LNCaP clone FGC (cell line): ENCODE measurements at regions not wholly inside any gene's neighbourhood (a gene's known extent, or its start where the extent isn't known, plus 50 kb on each side); places are given as distances from the start of the nearest gene placed in this dataset.

Source experiments
- DNase-seq: peaks from one replicate; pipeline ENCODE4 v3.0.0-alpha.2; 2011; ENCODE audit warnings: low read depth
- H3K4me3 ChIP-seq: 2 replicates; pipeline ENCODE4 v1.5.1; 2011; ENCODE audit warnings: mild to moderate bottlenecking, low read depth, low read length, control low read depth
- TF ChIP-seq, protein P1 (sequence below): IDR thresholded peaks from 2 replicates; pipeline ENCODE4 v1.5.1; 2012; ENCODE audit warnings: mild to moderate bottlenecking; ENCODE audit not compliant: control insufficient read depth, insufficient read depth; ENCODE audit errors: extremely low read depth

DNA sequence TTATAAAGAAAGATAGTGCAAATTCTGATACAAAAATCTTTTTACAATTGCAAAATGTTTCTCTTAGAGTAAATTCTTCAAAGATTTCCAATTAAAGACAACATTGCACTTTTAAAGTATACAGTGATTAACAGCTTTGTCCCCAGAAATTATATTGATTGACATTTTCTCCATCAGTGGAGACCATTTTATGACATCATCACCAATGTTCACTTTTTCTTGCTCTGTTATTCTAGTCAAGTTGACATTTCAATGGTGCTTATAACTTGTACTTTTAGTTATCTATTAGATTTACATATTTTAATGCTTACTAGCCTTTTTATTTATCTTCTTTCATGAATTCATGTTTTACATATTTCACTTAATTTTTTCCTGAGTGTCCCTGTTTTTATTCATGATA, 524.8 kb downstream of the HAO1 start:
- TF ChIP-seq, protein P1, sequence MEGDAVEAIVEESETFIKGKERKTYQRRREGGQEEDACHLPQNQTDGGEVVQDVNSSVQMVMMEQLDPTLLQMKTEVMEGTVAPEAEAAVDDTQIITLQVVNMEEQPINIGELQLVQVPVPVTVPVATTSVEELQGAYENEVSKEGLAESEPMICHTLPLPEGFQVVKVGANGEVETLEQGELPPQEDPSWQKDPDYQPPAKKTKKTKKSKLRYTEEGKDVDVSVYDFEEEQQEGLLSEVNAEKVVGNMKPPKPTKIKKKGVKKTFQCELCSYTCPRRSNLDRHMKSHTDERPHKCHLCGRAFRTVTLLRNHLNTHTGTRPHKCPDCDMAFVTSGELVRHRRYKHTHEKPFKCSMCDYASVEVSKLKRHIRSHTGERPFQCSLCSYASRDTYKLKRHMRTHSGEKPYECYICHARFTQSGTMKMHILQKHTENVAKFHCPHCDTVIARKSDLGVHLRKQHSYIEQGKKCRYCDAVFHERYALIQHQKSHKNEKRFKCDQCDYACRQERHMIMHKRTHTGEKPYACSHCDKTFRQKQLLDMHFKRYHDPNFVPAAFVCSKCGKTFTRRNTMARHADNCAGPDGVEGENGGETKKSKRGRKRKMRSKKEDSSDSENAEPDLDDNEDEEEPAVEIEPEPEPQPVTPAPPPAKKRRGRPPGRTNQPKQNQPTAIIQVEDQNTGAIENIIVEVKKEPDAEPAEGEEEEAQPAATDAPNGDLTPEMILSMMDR = no peak
- H3K4me3 ChIP-seq = no peak overlapping the region
- DNase-seq = no peak

DNA sequence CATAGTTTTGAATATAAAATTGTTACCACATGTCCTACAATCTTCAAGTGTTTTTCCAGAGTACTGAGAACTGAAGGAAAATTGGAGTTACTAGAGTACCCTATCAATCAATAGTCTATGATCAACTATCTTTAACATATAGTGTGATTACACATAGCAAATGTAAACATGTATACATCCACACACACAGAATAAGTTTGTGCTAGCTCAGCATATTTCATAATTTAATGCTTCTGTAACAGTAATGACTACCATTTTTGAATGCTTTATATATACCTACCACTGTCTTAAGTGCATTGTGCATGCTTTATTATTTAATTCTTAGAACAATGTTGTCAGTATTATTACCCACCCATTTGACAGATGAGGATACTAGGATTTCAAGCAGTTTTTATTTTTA, 523.9 kb downstream of the HAO1 start:
- no peak for DNase-seq
- no peak overlapping the region for H3K4me3 ChIP-seq
- TF ChIP-seq, protein P1 = no peak

DNA sequence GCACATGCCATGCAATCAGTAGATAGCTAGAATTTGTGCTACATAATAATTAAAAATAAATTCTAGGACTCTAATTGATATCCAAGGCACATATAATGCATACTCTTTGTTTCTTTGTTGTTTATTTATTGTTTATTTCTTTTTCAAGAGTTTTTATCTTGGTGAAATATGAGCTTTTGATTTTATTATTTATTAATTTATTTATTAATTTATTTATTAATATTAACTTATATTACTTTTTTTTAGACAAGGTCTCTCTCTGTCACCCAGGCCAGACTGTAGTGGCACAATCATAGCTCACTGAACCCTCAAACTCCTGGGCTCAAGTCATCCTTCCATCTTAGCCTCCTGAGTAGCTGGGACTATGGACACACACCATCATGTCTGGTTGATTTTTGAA, 519.9 kb downstream of the HAO1 start:
- DNase-seq = no peak
- H3K4me3 ChIP-seq = no peak overlapping the region
- TF ChIP-seq, protein P1 = no peak

DNA sequence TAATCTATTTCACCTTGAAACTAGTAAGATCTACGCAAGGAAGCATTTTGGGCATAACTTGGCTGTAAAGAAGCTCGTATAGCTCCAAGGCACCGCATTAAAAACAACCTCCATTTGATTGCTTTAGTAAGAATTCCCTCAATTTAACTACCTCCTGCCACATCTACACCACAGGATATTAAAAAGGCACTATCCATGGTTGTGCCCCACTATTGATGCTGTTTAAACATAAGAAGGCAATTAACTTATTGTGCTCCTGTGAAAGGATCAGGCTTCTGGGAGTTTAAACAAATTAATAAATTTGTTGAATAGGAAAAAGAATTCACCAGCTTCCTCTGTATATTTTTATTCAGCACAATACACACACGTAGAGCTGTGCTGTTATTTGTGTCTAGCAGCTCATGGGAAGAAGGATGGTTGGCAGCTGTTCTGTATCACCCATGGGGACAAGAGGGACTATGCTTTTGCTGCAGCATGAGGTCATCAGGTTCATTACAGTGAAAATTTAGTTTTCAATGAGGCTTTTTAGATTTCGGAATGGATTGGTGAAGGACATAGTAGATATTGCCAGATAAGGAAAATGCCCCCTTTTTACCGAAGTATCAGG, 513.3 kb downstream of the HAO1 start:
- TF ChIP-seq, protein P1 = no peak
- no peak for DNase-seq
- H3K4me3 ChIP-seq = no peak overlapping the region

DNA sequence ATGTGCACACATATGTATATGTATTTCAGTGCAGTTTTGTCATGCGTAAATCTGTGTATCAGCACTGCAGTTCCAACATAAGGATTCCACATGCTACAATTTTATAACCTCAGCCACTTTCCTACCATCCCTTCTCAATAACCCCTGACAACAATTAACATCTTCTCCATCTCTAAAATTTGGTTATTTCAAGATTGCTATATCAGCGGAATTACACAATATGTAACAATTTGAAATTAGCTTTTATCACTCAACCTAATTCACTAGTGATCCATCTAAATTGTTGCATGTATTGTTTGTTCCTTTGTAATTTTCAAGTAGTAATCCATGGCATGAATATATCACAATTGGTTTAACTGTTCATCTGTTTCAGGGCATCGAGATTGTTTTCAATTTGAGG, 511.3 kb downstream of the HAO1 start:
- DNase-seq = no peak
- TF ChIP-seq, protein P1 = no peak
- no peak overlapping the region for H3K4me3 ChIP-seq

DNA sequence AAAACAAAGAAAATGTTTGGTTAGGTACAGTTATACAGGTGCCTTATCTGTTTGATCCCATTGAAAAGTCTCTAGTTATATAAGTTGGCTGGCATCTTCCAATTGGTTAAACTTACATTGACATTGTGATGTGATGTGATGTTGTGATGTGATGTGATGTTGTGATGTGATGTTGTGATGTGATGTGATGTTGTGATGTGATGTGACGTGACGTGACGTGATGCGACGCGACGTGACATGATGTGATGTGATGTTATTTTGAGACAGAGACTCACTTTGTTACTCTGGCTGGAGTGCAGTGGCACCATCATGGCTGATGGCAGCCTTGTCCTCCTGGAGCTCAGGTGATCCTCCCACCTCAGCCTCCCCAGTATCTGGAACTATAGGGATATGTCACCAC, 507.6 kb downstream of the HAO1 start:
- no peak for DNase-seq
- TF ChIP-seq, protein P1 = no peak
- no peak overlapping the region for H3K4me3 ChIP-seq

DNA sequence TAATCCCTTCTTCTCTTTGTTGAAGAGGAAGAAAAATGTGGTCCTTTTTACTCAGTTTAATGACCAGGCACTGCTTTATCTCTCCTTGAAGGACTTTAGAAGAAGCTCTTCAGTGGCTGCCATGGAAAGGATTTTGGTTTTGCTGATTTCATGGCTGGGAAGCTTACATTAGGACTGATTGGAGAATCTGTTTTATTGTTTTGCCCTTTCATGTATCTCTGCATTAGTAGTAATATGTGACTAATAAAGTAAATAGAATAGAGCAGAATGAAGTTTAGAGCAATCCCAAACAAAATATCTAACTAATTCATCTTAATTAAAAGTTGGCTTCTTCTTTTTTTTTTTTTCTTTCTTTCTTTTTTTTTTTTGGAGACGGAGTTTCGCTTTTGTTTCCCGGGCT, 502.9 kb downstream of the HAO1 start:
- no peak overlapping the region for H3K4me3 ChIP-seq
- TF ChIP-seq, protein P1 = no peak
- DNase-seq = no peak
